ENCODE measurements at regions not wholly inside any gene's neighbourhood (a gene's known extent, or its start where the extent isn't known, plus 50 kb on each side); places are given as distances from the start of the nearest gene placed in this dataset.

GRCh38 chr1:190540366-190540765 is 62.7 kb upstream of the BRINP3 start:
- ATAC-seq (ENCODE audit: low read depth) (no peak), DNase-seq (ENCODE audit: low spot score) (no peak)
- Histone ChIP-seq H3K4me1 (ENCODE audit: insufficient read depth, poor library complexity, severe bottlenecking) (no peaks in the 10 kb centered on the region), H3K36me3 (ENCODE audit: low read depth) (no peaks in the 10 kb centered on the region), H3K27ac (ENCODE audit: poor library complexity, severe bottlenecking) (no peak overlapping the region), H3K4me3 (ENCODE audit: severe bottlenecking) (no peak overlapping the region), H3K27me3 (ENCODE audit: insufficient read depth, poor library complexity, severe bottlenecking) (no peaks in the 10 kb centered on the region), H3K9me3 (ENCODE audit: severe bottlenecking) (no peaks in the 10 kb centered on the region)
- TF ChIP-seq, protein P1, sequence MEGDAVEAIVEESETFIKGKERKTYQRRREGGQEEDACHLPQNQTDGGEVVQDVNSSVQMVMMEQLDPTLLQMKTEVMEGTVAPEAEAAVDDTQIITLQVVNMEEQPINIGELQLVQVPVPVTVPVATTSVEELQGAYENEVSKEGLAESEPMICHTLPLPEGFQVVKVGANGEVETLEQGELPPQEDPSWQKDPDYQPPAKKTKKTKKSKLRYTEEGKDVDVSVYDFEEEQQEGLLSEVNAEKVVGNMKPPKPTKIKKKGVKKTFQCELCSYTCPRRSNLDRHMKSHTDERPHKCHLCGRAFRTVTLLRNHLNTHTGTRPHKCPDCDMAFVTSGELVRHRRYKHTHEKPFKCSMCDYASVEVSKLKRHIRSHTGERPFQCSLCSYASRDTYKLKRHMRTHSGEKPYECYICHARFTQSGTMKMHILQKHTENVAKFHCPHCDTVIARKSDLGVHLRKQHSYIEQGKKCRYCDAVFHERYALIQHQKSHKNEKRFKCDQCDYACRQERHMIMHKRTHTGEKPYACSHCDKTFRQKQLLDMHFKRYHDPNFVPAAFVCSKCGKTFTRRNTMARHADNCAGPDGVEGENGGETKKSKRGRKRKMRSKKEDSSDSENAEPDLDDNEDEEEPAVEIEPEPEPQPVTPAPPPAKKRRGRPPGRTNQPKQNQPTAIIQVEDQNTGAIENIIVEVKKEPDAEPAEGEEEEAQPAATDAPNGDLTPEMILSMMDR (IDR thresholded peaks at IDR 0.05; ENCODE audit: poor library complexity, severe bottlenecking): no peak

DNA sequence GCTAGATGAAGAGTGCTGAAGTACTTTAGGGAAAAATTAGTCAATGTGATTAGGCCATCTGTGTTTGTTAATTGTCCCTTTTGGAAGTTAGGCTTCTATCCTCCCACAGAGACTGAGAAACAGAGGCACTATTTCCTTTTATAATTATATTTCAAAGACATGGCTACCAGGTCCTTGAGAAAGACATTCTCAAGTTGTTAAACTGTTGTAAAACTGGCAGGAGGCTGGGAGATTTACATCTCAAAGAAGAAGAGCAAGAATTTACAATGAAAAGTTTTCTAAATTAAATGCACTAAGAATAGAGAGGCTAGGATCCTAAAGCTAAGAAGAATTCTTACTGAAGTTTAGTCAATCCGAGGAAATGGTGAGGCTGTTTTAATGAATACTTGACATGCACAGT is 74.0 kb upstream of the BRINP3 start:
- Histone ChIP-seq H3K9me3 (ENCODE audit: severe bottlenecking) (no peaks in the 10 kb centered on the region), H3K27me3 (ENCODE audit: insufficient read depth, poor library complexity, severe bottlenecking) (no peaks in the 10 kb centered on the region), H3K27ac (ENCODE audit: poor library complexity, severe bottlenecking) (no peak overlapping the region), H3K36me3 (ENCODE audit: low read depth) (no peaks in the 10 kb centered on the region), H3K4me3 (ENCODE audit: severe bottlenecking) (no peak overlapping the region), H3K4me1 (ENCODE audit: insufficient read depth, poor library complexity, severe bottlenecking) (no peaks in the 10 kb centered on the region)
- TF ChIP-seq, protein P1 (IDR thresholded peaks at IDR 0.05; ENCODE audit: poor library complexity, severe bottlenecking): no peak
- DNase-seq (ENCODE audit: low spot score) (no peak), ATAC-seq (ENCODE audit: low read depth) (no peak)

DNA sequence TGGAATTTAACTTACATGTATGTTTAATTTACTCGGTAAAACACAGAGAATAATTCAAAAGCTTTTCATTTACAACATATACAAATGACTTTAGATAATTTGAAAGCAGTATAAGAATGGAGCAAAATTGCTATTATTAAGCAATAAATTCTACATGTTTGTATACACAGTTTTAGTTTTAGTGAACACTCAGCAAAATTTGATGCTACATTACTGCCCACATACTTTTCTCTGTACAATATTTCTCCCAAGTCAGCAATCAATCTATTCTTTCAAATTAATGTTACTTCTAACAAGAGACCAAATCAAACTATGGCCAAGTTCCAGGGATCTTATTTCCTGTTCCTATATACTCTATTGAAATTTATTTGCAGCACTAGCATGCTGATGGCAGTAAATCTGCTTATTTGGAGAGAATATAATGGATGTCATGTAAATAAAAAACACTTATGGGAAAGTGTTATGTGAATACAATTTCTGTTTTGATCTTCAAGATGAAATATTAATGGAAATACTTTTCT is 82.6 kb upstream of the BRINP3 start:
- TF ChIP-seq, protein P1 (IDR thresholded peaks at IDR 0.05; ENCODE audit: poor library complexity, severe bottlenecking): no peak
- Histone ChIP-seq H3K27ac (ENCODE audit: poor library complexity, severe bottlenecking) (no peak overlapping the region), H3K4me3 (ENCODE audit: severe bottlenecking) (no peak overlapping the region), H3K4me1 (ENCODE audit: insufficient read depth, poor library complexity, severe bottlenecking) (no peaks in the 10 kb centered on the region), H3K36me3 (ENCODE audit: low read depth) (no peaks in the 10 kb centered on the region), H3K27me3 (ENCODE audit: insufficient read depth, poor library complexity, severe bottlenecking) (no peaks in the 10 kb centered on the region), H3K9me3 (ENCODE audit: severe bottlenecking) (no peaks in the 10 kb centered on the region)
- no peak for DNase-seq (ENCODE audit: low spot score)
- ATAC-seq (ENCODE audit: low read depth): no peak

- TF ChIP-seq, protein P1 (IDR thresholded peaks at IDR 0.05; ENCODE audit: poor library complexity, severe bottlenecking): no peak
- H3K4me1 ChIP-seq (ENCODE audit: insufficient read depth, poor library complexity, severe bottlenecking): no peaks in the 10 kb centered on the region
- H3K9me3 ChIP-seq (ENCODE audit: severe bottlenecking): no peaks in the 10 kb centered on the region
- H3K36me3 ChIP-seq (ENCODE audit: low read depth): no peaks in the 10 kb centered on the region
- ATAC-seq (ENCODE audit: low read depth) (no peak), DNase-seq (ENCODE audit: low spot score) (no peak)
- no peak overlapping the region for H3K27ac ChIP-seq (ENCODE audit: poor library complexity, severe bottlenecking)
- no peaks in the 10 kb centered on the region for H3K27me3 ChIP-seq (ENCODE audit: insufficient read depth, poor library complexity, severe bottlenecking)
- H3K4me3 ChIP-seq (ENCODE audit: severe bottlenecking): no peak overlapping the region
Observed at GRCh38 chr1:190563230-190563629, 85.6 kb upstream of the BRINP3 start.

DNA sequence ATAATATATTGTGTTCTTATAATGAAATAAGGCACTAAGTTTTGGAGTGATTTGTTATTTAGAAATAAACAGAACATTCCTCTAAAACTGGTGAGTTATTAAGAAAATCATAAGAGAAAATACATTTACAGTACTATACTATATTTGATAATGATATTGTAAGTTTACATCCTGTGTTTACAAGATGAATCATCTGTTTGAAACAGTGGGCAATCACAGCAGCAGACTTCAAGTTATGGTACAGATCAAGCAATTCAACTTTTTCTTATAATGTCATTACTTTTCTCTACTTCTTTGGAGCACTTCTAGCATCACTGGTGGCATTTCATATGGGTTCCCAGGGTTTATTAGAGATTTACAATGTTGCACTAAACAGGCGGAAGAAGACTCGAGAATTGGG is 86.5 kb upstream of the BRINP3 start:
- Histone ChIP-seq H3K27me3 (ENCODE audit: insufficient read depth, poor library complexity, severe bottlenecking) (no peaks in the 10 kb centered on the region), H3K4me1 (ENCODE audit: insufficient read depth, poor library complexity, severe bottlenecking) (no peaks in the 10 kb centered on the region), H3K9me3 (ENCODE audit: severe bottlenecking) (no peaks in the 10 kb centered on the region), H3K36me3 (ENCODE audit: low read depth) (no peaks in the 10 kb centered on the region), H3K27ac (ENCODE audit: poor library complexity, severe bottlenecking) (no peak overlapping the region), H3K4me3 (ENCODE audit: severe bottlenecking) (no peak overlapping the region)
- TF ChIP-seq, protein P1 (IDR thresholded peaks at IDR 0.05; ENCODE audit: poor library complexity, severe bottlenecking): no peak
- ATAC-seq (ENCODE audit: low read depth) (no peak), DNase-seq (ENCODE audit: low spot score) (no peak)
